ENCODE measurements at regions not wholly inside any gene's neighbourhood (a gene's known extent, or its start where the extent isn't known, plus 50 kb on each side); places are given as distances from the start of the nearest gene placed in this dataset.

DNA sequence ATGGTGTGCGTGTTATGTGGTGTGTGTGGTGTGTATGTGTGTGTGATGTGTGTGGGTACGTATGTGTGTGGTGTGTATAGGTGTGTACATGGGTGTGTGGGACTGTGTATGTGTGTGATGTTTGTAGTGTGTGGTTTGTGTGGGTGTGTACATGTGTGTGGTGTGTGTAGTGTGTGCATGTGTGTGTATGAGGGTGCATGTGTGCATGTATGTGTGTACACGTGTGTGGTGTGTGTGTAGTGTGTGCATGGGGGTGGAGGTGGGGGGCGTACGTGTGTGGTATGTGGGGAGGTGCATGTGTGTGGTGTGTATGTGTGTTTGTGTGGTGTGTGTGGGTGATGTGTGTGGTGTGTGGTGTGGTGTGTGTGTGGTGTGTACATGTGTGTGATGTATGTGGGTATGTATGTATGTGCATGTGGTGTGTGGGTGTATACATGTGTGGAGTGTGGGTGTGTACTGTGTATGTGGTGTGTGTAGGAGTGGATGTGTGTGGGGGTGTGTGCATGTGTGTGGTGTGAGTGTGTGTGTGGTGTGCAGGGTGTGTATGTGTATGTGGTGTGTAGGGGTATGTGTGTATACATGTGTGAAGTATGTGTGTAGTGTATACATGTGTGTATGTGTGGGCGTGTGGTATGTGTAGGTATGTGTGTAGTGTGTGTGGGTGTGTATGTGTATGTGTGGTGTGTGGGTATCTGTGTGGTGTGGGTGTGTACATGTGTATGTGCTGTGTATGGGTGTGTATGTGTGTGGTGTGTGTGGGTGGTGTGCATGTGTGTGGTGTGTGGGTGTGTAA lies 119.8 kb upstream of the GSC start:
- Histone ChIP-seq H3K4me3 (replicated peaks in 1 of 3) (no peak overlapping the region), H3K27me3 (no peaks in the 10 kb centered on the region), H3K36me3 (no peaks in the 10 kb centered on the region), H3K4me1 (no peaks in the 10 kb centered on the region), H3K9me3 (no peaks in the 10 kb centered on the region), H3K27ac (no peak overlapping the region)
- 91 to 92% methylated on average over 6 of the region's 6 CpGs for WGBS, 2 donors
- TF ChIP-seq POLR2A (IDR thresholded peaks at IDR 0.05), result no peak
- TF ChIP-seq, protein P1, sequence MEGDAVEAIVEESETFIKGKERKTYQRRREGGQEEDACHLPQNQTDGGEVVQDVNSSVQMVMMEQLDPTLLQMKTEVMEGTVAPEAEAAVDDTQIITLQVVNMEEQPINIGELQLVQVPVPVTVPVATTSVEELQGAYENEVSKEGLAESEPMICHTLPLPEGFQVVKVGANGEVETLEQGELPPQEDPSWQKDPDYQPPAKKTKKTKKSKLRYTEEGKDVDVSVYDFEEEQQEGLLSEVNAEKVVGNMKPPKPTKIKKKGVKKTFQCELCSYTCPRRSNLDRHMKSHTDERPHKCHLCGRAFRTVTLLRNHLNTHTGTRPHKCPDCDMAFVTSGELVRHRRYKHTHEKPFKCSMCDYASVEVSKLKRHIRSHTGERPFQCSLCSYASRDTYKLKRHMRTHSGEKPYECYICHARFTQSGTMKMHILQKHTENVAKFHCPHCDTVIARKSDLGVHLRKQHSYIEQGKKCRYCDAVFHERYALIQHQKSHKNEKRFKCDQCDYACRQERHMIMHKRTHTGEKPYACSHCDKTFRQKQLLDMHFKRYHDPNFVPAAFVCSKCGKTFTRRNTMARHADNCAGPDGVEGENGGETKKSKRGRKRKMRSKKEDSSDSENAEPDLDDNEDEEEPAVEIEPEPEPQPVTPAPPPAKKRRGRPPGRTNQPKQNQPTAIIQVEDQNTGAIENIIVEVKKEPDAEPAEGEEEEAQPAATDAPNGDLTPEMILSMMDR (IDR thresholded peaks at IDR 0.05), result no peak
- intact Hi-C loops (cut with DNase I), result no loop called here
- no peak for DNase-seq

DNA sequence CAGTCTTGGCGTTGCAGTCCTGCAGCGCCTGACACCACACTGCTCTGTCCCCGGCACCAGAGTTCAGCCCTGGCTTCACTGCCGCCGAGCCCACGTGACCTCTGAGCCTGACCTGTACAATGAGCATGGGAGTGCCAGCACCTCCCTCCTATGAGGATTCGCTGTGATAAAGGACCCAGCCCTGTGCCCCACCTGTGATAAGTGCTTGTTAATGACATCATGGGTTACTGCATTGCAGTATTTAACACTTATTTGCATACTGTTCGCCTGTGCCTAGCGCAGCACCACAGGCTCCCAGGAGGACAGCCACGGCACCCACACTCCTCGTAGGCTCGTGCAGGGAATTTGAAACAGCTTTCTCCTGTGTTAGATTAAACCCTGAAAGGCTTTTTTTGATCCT lies 118.2 kb upstream of the GSC start:
- Histone ChIP-seq H3K36me3 (no peaks in the 10 kb centered on the region), H3K9me3 (no peaks in the 10 kb centered on the region), H3K27me3 (no peaks in the 10 kb centered on the region), H3K27ac (no peak overlapping the region), H3K4me1 (no peaks in the 10 kb centered on the region), H3K4me3 (replicated peaks in 1 of 3) (no peak overlapping the region)
- TF ChIP-seq, protein P1 (IDR thresholded peaks at IDR 0.05), result no peak
- no peak for TF ChIP-seq POLR2A (IDR thresholded peaks at IDR 0.05)
- WGBS, 2 donors, result 85 to 92% methylated on average over 12 of the region's 12 CpGs
- intact Hi-C loops (cut with DNase I), result no loop called here
- no peak for DNase-seq

DNA sequence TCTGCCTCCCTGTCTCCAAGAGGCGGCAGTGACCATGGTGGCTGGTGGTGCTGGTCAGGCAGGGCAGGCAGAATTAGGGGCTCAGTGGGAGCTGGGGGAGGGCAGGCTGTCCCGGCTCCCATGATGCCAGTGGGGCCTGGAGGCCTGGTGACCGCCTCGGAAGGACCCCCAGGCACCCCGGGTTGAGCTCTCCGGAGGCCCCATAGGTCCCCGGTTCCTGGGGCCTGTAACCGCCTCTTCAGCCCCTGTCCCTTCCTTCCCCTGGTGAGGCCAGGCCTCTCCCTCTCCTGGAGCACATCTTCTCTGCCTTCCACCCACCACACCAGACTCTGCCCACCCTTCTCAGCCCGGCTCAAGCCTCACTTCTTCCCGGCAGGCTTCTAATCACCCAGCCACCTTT lies 117.7 kb upstream of the GSC start:
- 92 to 94% methylated on average over 4 to 6 of the region's 10 CpGs for WGBS, 2 donors
- Histone ChIP-seq H3K27ac (no peak overlapping the region), H3K4me1 (no peaks in the 10 kb centered on the region), H3K9me3 (no peaks in the 10 kb centered on the region), H3K36me3 (no peaks in the 10 kb centered on the region), H3K27me3 (no peaks in the 10 kb centered on the region), H3K4me3 (replicated peaks in 1 of 3) (no peak overlapping the region)
- intact Hi-C loops (cut with DNase I), result no loop called here
- TF ChIP-seq POLR2A (IDR thresholded peaks at IDR 0.05), result no peak
- TF ChIP-seq, protein P1 (IDR thresholded peaks at IDR 0.05), result no peak
- DNase-seq, result no peak

DNA sequence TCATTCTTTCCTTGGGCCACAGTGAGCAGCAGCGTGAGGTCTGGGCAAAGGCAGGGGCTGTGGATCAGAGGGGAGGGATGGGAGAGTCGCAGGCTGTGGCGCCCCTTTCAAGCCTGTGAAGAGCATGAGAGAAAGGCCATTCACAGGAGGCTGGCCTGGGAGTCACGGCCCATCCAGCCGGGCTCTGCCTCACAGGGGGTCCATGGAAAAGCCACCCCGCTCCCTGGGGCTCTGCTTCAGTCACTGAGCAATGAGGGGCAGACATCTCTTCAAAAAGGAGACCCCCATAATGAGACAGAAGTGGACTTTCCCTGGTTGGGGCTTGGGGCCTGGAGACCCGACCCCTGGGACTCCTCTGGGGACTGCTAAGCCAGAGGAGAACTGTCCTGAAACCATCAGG lies 117.0 kb upstream of the GSC start:
- H3K36me3 ChIP-seq, result no peaks in the 10 kb centered on the region
- no peak for DNase-seq
- intact Hi-C loops (cut with DNase I), result no loop called here
- H3K4me1 ChIP-seq, result no peaks in the 10 kb centered on the region
- TF ChIP-seq, protein P1 (IDR thresholded peaks at IDR 0.05), result no peak
- TF ChIP-seq POLR2A (IDR thresholded peaks at IDR 0.05), result no peak
- no peaks in the 10 kb centered on the region for H3K9me3 ChIP-seq
- 93 to 98% methylated on average over 5 of the region's 7 CpGs for WGBS, 2 donors
- H3K4me3 ChIP-seq (replicated peaks in 1 of 3), result no peak overlapping the region
- H3K27me3 ChIP-seq, result no peaks in the 10 kb centered on the region
- no peak overlapping the region for H3K27ac ChIP-seq

DNA sequence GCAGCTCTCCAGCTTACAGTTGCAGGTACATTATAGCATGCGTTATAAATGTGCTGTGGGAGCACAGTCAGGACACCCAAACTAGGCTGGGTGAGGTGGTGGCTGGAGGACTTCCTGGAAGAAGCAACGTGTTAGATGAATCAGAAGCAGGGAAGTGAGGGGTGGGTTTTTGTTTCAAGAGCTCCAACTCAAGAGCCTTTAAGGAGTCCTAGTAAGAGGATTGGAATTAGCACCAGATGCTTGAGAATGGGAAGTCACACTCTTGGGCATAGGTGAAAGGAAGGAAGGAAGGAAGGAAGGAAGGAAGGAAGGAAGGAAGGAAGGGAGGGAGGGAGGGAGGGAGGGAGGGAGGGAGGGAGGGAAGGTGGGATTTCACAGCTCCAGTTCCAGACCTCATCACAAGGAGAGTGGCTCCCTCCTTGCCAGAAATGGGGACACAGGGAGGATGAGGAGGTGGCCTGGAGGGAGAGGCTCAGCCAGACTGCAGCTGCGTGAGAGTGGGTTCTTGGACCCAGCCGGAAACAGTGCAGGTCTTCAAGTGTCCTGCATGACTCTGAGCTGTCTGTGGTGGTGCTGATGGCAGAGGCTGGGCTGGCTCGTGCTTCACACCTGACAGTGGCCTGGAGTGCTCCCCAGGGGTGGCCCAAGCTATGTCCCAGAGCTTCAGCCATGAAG lies 115.7 kb upstream of the GSC start:
- no peak overlapping the region for H3K4me3 ChIP-seq (replicated peaks in 1 of 3)

More for the DNA sequence above, 115.7 kb upstream of the GSC start:
- TF ChIP-seq, protein P1 (IDR thresholded peaks at IDR 0.05), result no peak
- TF ChIP-seq POLR2A (IDR thresholded peaks at IDR 0.05), result no peak
- H3K27ac ChIP-seq, result no peak overlapping the region
- H3K9me3 ChIP-seq, result no peaks in the 10 kb centered on the region
- WGBS, 2 donors, result 69 to 71% methylated on average over 5 of the region's 5 CpGs
- H3K4me1 ChIP-seq, result no peaks in the 10 kb centered on the region
- no peaks in the 10 kb centered on the region for H3K27me3 ChIP-seq
- intact Hi-C loops (cut with DNase I), result no loop called here
- no peak for DNase-seq
- no peaks in the 10 kb centered on the region for H3K36me3 ChIP-seq

Measured in thyroid gland (tissue), 4 donors.